PFSK-1 (cell line): ENCODE measurements at regions not wholly inside any gene's neighbourhood (a gene's known extent, or its start where the extent isn't known, plus 50 kb on each side); places are given as distances from the start of the nearest gene placed in this dataset.

Experiments
- FOXP2 ChIP-seq: optimal IDR thresholded peaks from 2 replicates; pipeline ENCODE3; 2011; ENCODE audit warnings: borderline replicate concordance, control low read depth, inconsistent platforms; ENCODE audit not compliant: insufficient read depth; ENCODE audit errors: extremely low read length, extremely low read depth
- POLR2AphosphoS5 ChIP-seq: IDR thresholded peaks from 2 replicates; pipeline ENCODE4 v1.6.1; 2012; ENCODE audit warnings: low read depth, mild to moderate bottlenecking, control low read depth, low read length, moderate library complexity
- SIN3A ChIP-seq: IDR thresholded peaks from 2 replicates; pipeline ENCODE4 v1.6.1; 2012; ENCODE audit warnings: mild to moderate bottlenecking, low read length, moderate library complexity, borderline replicate concordance; ENCODE audit not compliant: insufficient read depth
- TAF1 ChIP-seq: IDR thresholded peaks from 2 replicates; pipeline ENCODE4 v1.6.1; 2012; ENCODE audit warnings: low read length, control low read depth, borderline replicate concordance; ENCODE audit not compliant: insufficient read depth
- TF ChIP-seq, protein P1 (sequence below), 2 experiments: IDR thresholded peaks; 2 replicates each; pipeline versions ENCODE4 v1.6.1 to v1.8.0; 2011 to 2012; ENCODE audit warnings: low read depth in 2 of 2, low read length in 2 of 2, control low read depth in 1 of 2, inconsistent platforms in 1 of 2, mild to moderate bottlenecking in 1 of 2, moderate library complexity in 1 of 2; ENCODE audit not compliant: insufficient read depth in 1 of 2

DNA sequence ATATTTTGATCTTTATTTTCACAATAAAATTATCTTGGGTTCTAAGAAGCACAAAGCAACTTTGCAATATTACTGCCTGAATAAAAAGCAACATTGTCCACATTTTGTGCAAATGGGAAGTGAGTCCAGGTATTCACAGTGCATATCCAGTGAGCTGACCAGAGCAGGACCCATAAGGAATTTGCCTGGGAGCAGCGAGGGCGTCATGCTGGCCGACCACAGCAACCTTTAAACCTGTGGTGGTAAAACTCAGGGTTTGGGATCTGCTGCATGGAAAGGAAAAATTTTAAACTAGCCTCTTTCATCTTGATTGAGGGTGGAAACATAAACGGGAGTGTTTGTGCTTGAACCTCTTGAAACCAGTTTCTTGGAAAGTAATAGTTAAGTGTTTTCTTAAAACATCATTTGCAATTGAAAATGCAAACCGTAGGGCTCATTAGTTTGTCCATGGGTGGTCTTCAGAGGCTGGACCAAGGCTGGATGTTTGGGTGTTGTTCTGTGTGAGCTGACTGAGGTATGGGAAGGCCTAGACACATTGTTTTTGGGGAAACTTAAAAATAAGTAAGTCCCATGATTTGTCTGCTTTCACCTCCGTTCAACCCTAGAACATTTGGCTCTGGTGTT is 85.0 kb upstream of the ANKH start:
- no peak for TF ChIP-seq TAF1
- no peak for TF ChIP-seq FOXP2
- TF ChIP-seq, protein P1, sequence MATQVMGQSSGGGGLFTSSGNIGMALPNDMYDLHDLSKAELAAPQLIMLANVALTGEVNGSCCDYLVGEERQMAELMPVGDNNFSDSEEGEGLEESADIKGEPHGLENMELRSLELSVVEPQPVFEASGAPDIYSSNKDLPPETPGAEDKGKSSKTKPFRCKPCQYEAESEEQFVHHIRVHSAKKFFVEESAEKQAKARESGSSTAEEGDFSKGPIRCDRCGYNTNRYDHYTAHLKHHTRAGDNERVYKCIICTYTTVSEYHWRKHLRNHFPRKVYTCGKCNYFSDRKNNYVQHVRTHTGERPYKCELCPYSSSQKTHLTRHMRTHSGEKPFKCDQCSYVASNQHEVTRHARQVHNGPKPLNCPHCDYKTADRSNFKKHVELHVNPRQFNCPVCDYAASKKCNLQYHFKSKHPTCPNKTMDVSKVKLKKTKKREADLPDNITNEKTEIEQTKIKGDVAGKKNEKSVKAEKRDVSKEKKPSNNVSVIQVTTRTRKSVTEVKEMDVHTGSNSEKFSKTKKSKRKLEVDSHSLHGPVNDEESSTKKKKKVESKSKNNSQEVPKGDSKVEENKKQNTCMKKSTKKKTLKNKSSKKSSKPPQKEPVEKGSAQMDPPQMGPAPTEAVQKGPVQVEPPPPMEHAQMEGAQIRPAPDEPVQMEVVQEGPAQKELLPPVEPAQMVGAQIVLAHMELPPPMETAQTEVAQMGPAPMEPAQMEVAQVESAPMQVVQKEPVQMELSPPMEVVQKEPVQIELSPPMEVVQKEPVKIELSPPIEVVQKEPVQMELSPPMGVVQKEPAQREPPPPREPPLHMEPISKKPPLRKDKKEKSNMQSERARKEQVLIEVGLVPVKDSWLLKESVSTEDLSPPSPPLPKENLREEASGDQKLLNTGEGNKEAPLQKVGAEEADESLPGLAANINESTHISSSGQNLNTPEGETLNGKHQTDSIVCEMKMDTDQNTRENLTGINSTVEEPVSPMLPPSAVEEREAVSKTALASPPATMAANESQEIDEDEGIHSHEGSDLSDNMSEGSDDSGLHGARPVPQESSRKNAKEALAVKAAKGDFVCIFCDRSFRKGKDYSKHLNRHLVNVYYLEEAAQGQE (IDR thresholded peaks at IDR 0.05; ENCODE audit: insufficient read depth in 1 of 2, low read depth in 2 of 2, low read length in 2 of 2): no peak
- no peak for TF ChIP-seq SIN3A
- TF ChIP-seq POLR2AphosphoS5: no peak

DNA sequence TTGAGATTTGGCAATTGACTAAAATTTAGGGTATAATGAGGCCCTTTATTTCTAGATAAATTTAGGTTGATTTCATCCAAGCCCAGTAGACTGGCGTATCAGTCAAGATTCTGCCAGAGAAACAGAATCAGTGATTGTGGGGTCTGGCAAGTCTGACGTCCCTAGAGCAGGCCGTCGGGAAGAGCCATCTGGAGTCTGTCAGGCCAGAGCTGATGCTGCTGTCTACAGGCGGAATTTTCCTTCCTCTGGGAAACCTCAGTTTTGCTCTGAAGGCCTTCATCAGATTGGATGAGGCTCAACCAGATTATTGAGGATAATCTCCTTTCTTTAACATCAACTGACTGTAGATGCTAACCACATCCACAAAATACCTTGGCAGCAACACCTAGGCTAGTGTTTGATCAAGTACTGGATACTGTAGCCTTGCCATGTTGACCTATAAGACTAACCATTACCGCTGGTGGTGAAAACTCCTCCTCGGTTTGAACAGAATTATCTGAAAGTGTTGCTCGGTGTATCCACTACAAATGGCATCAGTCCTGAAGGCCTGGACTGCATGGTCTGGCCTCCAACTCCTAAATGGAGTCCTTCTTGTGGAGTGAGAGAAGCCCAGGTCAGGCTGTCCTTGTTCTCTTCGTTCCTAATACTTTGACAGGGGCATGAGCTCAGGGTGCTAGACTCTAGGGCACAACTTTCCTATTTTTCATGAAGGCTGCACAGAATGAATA is 83.2 kb upstream of the ANKH start:
- TF ChIP-seq SIN3A: no peak
- TF ChIP-seq, protein P1 (IDR thresholded peaks at IDR 0.05; ENCODE audit: insufficient read depth in 1 of 2, low read depth in 2 of 2, low read length in 2 of 2): no peak
- TF ChIP-seq TAF1: no peak
- TF ChIP-seq POLR2AphosphoS5: no peak
- no peak for TF ChIP-seq FOXP2

DNA sequence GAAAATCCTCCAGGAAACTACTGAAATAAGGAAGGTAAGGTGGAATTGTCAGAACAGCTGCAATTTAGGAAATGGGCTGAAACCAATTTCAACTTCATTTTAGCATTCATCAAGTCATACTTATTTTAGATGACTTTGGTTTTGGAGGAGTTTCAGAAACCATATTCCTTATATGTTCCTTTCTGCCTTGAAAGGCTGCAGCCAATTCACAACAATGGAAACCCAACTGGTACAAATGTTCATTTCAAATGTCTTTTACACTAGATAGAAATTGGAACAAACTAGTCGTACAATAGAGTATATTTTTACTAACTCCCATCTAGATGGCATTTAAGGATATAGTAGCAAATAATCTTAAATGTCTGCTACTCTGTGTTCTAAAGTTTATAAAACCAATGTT is 82.6 kb upstream of the ANKH start:
- TF ChIP-seq SIN3A: no peak
- TF ChIP-seq, protein P1 (IDR thresholded peaks at IDR 0.05; ENCODE audit: insufficient read depth in 1 of 2, low read depth in 2 of 2, low read length in 2 of 2): no peak
- no peak for TF ChIP-seq POLR2AphosphoS5
- TF ChIP-seq FOXP2: no peak
- TF ChIP-seq TAF1: no peak

DNA sequence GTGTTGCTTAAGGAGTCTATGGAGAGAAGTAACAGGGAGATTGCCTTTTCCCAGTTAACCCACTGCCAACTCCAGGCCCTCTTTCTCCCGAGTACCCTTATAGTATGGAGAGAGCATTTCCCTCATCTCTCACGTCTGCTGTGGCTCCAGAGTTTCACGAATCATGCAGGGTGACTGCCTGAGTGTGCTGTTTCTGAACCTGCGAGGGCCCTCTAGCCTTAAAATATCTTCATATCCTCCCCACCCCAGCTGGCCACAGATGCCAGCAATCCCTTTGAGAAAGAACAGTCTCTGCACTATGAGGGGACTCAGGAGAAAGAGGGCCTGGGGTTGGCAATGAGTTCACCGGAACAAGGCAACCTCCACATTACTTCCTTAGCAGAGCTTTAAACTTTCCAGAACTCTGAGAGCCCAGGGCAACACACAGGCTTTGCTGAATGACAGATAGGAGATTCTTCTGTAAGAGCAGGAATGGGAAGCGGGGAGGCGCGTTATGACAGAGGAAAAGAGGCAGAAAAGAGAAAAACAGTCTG is 81.6 kb upstream of the ANKH start:
- no peak for TF ChIP-seq POLR2AphosphoS5
- no peak for TF ChIP-seq FOXP2
- TF ChIP-seq, protein P1 (IDR thresholded peaks at IDR 0.05; ENCODE audit: insufficient read depth in 1 of 2, low read depth in 2 of 2, low read length in 2 of 2): no peak
- no peak for TF ChIP-seq SIN3A
- no peak for TF ChIP-seq TAF1
